Activated T-helper 9 cell treated with anti-CD3 and anti-CD28 coated beads, Interleukin-2, amount 50 U/mL, for 16 hours (primary cell): ENCODE measurements at regions not wholly inside any gene's neighbourhood (a gene's known extent, or its start where the extent isn't known, plus 50 kb on each side); places are given as distances from the start of the nearest gene placed in this dataset.
"Not testable (repeated sequence)": the region's sequence is repeated elsewhere in the genome, so short reads cannot be mapped to it uniquely, and the experiment has no call there.

Experiments
- DNase-seq: peaks from one replicate; pipeline ENCODE4 v3.0.0-alpha.2; 2020; ENCODE audit warnings: low read depth

DNA sequence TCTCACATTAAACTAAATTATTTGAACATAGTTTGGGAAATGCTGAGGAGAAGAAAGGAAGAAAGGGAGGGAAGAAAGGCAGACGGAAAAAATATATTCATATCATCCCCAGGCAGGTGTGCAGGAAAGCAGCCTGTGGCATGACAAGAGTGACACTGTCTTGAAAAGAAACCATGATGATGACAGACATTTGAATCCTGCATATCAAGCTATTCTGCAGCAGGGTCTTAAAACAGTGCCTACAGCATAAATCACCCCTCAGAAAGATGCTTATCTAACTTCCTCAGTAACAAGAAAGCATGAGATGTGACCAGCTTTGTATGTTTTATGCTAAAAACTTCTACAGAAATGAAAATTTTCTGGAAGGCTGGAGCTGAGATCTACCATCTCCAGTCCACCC is 144.5 kb upstream of the GRM7 start:
- DNase-seq: no peak

DNA sequence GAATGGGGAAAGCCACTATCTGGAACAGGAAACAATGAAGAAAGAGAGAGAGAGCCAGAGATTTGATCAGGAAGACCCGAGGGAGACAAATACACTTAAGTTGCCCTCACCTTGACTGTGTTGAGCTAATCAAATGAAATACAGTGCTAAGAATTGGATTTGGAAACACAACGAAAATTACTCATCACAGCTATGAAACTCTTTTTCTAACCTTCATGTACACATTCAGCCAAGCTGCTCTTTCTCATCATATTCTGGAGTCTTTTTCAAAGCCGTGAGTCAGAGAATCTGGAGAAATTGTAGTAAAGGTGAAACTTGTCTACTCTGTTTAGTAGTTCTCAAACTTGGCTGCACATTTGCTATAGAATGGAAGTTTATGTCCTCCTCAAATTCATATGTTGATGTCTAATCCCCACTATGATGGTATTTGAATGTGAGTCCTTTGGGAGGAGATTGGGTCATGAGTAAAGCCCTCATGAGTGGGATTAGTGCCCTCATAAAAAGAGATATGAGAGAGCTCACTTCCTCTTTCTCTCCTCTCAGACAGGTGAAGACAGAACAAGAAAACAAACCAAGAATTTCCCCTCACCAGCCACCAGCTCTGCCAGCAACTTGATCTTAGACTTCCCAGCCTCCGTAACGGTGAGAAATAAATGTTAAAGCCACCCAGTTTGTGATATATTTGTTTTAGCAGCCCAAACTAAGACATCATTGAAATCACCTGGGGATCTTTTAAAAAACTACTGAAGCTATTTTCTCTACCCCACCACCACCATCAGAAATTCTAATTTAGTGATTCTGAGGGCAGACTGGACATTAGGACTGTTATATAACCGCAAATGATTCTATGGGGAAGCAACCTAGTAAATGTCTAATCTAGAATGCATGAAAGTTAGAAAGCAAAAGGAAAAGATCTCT is 143.6 kb upstream of the GRM7 start:
- no peak for DNase-seq

DNA sequence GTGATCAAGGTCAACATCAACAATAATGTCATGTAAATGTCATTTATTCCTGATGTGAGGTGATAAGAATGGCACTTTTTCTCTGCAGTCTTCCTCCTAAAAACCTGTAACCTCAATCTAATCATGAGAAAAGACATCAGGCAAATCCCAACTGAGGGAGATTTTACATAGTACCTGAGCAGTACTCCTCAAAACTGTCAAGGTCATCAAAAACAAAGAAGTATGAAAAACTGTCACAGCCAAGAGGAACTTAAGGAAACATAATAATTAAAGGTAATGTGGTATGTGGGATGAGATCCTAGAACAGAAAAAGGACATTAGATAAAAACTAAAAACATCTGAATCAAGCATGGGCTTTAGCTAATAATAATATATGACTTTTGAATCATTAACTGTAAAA is 140.9 kb upstream of the GRM7 start:
- DNase-seq: no peak

DNA sequence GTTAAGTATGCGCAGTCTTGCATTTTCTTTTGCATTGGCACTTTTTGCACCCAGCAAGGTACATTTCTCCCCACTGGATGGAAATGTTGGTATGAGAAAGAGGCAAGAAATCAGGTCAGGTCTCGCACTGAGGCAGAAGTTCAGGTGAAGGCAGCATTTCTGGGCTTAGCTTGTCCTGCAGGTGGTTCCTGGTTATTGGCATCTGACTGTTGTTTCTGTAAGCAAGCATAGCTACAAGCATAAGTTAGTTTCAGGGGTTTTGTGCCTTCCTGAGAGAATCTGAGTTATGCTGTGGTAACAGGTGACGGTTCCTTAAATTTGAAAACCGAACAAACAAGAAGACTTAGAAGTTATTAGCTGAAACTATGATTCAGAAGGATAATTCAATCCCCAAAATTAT is 139.4 kb upstream of the GRM7 start:
- no peak for DNase-seq

DNA sequence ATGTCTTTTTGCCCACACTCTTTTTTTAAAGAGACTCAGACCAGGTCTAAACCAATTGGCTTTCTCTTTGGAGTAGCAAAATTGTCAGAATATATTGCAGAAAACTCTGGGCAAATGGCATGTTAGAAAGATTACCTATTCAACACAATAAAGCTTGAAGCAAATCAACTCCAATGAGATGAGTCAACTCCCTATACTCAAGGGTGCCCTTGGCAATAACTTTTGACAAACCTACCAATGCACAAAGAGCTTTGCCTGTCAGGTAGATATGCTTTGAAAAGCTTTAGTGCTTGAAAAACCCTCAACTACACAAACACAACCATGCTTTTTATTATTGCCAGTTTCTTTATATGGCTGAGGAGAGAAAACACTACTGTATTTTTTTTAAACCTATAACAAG is 137.7 kb upstream of the GRM7 start:
- DNase-seq: no peak

DNA sequence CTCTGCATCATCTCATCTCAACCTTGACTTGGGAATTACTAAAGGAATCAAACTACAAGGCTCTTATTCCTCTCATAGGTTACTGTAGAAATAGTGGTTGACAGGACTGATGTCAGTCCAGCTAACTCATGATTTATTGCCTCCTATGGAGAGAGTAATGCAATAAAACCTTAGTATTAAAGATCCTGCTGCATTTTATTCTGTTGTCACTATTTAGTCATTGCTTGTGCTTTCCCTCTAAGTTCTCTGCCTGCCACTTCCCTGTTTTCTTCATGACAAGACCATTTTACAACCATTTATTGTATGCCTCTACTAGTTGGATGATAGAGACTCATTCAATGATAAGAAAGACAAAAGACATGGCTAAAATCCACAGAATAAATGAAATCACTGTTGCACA is 134.1 kb upstream of the GRM7 start:
- DNase-seq: no peak

DNA sequence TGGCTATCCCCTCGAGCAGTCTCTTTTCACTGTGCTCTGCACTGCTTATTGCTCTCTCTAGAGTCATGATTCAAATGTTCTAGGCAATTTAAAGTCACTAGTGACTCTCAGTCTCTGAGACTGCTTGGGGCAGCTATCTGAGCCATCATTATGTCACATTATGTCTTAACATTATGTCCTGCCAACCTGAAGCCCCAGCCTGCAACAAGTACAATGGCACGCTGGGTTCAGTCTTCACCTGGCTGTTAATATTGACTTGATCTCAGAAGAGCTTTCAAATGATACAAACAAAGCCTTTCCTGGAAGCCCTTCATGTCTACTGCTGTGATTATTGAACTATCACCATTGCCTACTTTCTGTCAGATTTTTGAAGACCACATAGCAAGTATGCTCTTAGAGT is 128.1 kb upstream of the GRM7 start:
- DNase-seq: no peak

DNA sequence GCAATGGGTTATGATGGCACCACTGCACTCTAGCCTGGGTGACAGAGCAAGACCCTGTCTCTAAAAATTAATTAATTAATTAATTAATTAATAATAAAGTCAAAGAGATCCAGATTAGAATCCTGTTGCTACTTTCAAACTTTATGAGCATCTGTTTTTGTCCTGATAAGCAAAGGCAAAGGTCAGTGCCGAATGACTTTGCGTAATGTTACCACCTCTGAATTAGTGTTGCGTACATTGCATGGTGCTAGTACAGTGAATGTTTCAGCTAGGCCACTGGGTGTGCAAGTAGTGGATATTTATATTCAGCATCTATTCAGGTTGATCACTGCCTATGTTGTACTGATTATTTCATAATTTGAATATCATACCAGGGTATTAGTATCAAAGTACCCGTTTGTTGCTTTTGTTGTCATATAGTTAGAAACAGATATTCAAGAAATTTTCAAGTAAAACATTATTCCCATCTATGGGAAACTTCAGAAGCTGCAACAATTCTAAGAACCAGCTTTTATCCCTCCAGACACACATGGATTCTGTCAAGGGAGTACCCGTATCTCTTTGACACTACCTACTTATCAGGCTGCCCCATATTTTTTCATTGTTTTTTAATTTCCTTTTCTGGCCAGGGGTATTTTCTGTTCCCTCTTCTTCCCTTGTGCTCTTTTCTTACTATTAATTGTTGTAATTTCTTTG is 127.1 kb upstream of the GRM7 start:
- DNase-seq: no peak

DNA sequence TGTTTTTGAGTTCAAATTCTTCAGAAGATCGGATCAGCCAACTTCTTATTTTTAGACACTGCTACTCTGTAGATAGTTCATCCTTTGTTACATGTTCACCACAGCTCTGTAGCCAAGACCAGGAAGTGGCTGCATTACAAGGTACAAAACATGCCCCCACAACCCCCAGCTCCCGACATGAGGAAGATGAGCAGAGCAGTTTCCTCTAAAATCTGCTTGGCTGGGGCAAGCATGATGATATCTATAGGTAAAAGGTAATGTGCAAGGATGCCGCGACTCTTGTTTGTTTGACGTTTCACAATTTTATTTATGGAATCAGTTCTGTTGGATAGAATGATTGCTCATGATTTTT is 126.5 kb upstream of the GRM7 start:
- no peak for DNase-seq

DNA sequence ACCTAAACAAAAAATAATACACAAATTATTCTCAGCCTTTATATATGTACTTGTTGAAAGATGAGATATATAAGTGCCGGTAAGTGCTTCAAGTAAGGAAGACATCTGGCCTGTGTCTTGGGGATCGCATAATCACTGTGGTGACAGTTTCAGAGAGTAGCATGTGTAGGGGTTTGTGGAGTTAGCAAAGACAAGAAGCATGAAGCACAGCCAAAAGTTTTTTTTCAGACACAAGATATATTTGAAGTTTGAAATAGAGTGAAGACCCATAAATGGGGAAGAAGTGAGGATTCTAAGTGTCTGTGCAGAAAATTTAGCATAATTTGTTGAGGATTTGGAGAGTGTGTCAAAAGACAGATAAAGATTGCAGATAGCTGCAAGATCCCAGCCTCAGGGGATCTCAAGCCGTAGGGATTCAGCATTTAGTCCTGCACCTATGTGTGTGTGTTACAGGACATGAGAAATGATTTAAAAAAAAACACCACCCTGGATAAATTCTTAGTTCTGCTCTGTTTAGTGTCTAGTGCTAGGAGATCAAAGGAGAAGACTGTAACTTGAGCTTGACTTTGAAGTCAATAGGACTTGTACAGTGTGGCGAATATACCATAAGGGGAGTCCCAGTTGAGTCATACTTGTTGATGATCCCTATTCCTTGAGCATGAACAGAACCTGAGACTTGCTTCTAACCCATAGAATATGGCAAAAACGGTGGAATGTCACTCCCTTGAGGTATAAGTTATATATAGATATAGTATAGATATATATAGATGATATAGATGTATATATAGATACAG is 123.9 kb upstream of the GRM7 start:
- DNase-seq: no peak

DNA sequence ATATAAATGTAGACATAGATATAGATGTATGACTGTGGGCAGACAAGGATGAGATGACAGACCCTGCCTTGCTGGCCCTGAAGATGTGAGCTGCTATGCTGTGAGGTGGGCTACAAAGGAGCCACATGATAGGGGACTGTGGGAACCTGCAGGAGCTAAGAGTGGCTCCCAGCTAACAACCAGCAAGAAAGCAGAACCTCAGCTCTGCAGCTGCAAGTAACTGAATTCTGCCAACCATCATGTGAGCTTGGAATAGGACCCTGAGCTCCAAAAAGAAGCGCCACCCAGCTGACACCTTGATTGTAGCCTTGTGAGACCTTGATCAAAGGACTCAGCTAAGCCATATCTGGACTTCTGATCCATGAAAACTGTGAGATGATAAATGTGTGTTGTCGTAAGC is 123.3 kb upstream of the GRM7 start:
- DNase-seq: no peak

DNA sequence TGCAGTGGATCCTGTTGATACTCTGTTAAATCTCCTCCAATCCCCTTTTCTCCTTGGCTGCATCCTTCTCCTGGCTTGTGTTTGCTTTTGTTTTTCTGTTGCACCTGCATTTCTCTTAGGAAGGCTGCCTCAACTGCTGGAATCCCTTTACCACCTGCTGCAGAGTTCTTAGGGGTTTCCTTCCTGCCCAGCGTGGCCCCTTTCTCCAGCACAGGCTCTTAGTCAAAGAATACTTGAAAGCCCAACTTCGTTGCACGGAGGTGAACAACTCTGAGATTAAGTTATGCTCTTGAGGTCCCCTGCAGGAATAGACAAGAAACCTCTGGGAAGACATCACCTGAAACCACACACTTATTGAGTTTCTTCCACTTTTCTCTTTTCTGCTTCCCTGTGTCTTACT is 121.6 kb upstream of the GRM7 start:
- DNase-seq: no peak

DNA sequence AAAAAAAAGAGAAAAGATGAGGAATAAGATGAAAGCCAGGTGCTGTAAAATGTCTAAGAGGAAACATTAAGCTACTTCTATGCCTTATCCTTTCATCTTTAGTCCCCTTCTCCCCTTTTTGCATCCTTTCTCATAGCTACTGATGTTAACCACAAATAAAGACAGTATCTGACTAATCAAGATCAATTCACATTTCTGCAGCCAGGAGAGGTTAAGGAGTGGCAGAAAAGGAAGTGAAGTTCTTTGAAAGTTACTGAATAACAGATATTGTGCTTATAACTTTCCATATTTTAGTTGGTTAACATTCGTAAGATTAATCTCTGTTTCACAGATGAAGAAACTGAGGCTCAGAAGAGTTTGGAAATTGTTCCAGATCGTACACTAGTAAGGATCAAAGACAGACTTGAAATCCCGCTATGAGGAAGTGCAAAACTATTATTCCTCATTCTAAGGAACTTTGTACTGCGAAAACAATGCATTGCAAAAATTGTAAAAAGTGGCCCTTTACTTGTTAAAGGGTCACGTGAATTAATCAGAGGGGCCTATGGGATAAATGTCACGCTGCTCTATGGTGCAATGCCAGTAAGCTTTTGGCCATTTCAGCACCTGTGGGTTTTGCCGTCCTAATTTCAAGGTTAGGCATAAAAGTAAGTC is 117.7 kb upstream of the GRM7 start:
- DNase-seq: no peak

DNA sequence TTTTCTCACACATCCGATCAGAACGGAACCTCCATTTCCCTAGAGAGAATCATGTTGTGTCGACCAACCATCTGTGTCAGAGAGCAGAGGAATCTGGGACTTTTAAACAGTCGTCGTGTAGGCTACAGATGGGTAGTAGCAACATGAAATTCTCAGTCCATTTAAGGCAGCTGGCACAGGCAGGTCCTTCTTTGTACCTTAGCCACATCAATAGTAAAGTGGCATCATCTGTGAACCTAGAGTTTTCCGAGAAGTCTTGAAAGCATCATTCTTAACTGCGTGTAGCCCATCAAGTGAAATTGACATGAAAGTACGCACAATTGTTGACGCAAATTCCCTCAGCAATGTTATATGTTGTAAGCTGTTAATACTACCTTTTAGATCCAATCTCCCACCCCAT is 114.5 kb upstream of the GRM7 start:
- no peak for DNase-seq

DNA sequence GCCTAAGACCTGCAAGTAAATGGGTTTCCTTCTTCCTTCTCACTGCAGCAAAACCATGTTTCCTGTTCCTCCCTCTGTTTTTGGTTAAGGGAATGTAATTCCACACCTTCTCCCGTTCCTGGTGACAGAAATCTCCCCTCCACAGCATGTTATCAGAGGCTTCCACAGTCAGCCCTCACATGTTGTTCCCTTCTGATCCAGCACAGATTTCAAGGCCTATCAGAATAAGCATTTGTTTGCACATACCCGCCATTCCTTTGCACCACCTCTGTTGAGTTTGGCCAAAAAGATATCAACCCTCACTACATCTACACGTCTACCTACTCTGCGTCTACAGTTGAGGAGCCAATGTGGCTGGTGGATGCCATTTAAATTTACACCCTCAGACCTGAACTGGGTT is 113.9 kb upstream of the GRM7 start:
- DNase-seq: no peak

DNA sequence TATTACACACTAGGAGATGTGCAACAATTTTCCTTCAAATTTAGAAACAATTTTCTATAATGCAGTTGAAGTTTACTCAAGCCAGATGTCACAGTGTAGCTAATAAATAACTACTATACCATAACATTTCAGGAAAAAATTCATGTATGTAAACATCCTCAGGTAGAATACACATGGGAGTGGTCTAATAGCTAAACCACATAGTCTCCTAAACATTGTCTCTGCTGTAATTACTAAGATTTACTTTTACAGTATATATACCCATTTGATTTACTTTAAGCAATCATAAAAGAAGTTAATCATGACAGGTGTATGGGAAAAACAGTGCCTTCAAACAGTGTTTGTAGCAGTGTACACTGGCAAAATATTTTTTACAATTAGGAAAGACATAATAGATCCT is 110.1 kb upstream of the GRM7 start:
- no peak for DNase-seq

DNA sequence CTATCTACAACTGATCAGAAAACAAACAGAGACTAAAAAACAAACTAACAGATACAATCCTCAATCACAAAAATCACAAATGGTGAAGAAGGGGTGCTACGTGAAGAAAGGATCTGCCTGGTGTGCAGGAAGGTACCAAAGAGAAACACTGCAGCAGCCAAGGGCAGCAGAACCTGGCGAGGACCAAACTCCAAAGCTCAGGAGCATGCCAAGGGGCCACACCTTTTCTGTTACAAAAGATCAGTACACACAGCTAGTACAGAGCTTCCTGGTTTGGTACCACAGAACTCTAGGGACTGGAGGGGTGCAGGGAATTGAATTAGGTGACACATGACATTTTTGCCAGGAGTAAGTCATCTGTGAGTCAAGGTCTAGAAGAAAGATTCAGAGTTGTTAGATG is 107.4 kb upstream of the GRM7 start:
- no peak for DNase-seq

DNA sequence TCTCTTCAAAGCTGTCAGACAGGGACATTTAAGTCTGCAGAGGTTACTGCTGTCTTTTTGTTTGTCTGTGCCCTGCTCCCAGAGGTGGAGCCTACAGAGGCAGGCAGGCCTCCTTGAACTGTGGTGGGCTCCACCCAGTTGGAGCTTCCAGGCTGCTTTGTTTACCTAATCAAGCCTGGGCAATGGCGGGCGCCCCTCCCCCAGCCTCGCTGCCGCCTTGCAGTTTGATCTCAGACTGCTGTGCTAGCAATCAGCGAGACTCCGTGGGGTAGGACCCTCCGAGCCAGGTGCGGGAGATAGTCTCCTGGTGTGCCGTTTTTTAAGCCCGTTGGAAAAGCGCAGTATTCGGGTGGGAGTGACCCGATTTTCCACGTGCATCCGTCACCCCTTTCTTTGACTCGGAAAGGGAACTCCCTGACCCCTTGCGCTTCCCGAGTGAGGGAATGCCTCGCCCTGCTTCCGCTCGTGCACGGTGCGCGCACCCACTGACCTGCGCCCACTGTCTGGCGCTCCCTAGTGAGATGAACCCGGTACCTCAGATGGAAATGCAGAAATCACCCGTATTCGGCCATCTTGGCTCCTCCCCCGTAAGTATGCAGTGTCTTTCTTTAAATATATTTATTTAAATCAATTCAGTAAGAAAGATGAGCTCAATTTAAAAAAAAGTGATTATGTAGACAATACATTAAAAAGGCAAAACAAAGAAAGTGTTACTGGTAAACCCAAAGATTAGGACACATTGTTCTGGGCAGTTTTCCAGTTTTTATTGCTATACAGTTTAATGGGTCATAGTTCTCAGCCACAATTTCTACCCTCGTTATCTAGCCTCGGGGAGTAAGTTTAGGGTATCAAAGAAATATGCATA is 91.2 kb upstream of the GRM7 start:
- DNase-seq: not testable (repeated sequence)

DNA sequence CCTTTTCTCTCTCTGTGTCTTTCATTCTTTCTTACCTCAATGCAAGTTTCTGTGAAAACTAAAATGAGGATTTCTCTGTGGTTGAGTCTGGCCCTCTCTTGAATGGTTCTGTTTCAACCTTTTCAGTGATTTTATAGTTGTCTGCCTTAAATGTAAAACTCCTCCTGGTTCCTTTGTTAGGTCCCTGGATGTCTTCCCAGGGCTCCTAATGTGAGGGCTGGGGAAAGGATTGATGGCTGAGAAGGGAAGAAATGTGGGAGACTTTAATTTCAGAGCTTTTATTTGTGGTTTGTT is 90.6 kb upstream of the GRM7 start:
- DNase-seq: no peak

DNA sequence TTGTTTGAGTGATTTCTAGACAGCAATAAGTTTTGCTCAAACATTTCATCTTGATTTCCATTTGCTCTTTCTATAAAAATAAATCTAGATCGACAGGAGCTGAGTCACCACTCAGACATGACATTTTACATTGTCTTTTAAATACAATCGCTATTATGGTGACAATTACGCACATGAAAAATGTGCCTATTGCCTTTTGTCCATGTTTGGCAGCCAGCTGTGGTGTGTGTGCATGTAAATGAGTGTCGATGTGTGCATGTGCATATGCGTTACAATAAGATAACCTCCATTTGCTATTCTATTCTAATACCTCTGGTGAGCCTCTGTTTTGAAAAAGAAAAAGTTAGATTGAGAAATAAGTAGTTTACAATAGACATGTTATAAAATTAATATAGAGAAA is 89.7 kb upstream of the GRM7 start:
- DNase-seq: no peak

DNA sequence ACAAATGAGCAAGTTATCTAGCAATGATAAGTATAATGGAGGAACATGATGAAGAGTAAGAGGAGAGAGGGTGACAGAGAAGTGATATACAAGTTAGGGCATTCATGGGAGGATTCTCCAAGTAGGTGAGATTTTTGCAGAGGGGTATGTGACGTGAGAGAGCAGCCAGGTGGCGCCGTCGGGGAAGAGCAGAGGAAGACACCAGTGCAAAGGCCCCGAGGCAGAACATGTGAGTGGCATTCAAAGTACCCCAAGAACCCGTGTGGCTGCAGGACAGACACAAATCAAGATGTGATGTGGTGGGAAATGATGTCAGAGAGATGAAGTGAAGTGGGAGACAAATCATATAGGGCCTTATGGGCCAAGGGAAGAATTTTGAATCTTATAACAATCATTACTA is 81.8 kb upstream of the GRM7 start:
- no peak for DNase-seq

DNA sequence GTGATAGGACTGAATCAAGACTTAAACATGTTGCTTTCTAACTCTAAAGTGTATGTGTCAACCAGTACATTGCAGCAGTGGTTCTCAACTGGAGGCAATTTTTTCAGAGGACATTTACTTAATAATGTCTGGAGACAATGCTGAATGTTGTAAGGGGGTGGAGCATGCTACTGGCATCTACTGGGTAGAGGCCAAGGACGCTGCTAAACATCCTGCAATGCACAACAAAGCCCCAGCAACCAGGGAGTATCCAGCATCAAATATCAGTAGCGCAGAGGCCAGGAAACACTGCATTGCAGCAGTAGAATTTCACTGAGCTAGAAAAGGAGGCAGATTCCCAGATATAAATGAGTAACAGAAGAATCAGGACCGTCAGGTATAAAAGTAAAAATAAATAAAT is 79.8 kb upstream of the GRM7 start:
- no peak for DNase-seq
